ENCODE measurements at regions not wholly inside any gene's neighbourhood (a gene's known extent, or its start where the extent isn't known, plus 50 kb on each side); places are given as distances from the start of the nearest gene placed in this dataset.

GRCh38 chr4:181168011-181168805, 1075.0 kb upstream of the TENM3 start:
- Mint-ChIP-seq H3K4me1 (no peaks in the 10 kb centered on the region), H3K27me3 (no peaks in the 10 kb centered on the region), H3K4me3 (no peak overlapping the region), H3K36me3 (no peaks in the 10 kb centered on the region), H3K27ac (no peak overlapping the region), H3K9me3 (peaks cover 0 to 4% (median 2%) of the 10 kb centered on the region in 7 donors)
- Histone ChIP-seq H3K9me3 (ENCODE audit: control insufficient read depth in 2 of 2, low read length in 2 of 2) (no peaks in the 10 kb centered on the region), H3K36me3 (ENCODE audit: control insufficient read depth, insufficient read depth, low read length) (no peaks in the 10 kb centered on the region), H3K27me3 (ENCODE audit: control insufficient read depth, insufficient read depth, low read length) (no peaks in the 10 kb centered on the region), H3K4me3 (ENCODE audit: low read depth, low read length) (no peak overlapping the region), H3K27ac (ENCODE audit: insufficient read depth, low read length, poor library complexity, severe bottlenecking) (no peak overlapping the region), H3K4me1 (ENCODE audit: control insufficient read depth, insufficient read depth, low read length, poor library complexity, severe bottlenecking) (no peaks in the 10 kb centered on the region)
- DNase-seq, result no peak
- no peak for ATAC-seq (ENCODE audit: low read depth in 2 of 2)

DNA sequence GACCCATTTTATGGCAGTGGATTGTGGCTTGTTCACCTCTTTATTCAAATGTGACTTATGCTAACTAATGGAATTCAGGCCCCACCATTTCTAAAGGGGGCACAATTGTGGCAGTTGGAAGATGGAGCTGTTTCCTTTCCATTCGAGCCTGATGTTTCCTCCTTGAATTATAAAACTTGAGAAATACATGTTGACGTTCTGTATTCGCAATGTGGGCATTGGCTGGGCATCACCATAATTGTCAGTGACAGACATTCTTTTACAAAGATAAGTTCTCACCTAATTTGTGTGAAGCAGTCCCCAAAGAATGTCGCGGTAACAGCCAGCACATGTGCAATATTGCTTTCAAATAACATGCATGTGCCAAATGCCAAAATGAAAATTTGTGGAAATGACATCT, 1070.2 kb upstream of the TENM3 start:
- no peak for DNase-seq
- Mint-ChIP-seq H3K4me1 (no peaks in the 10 kb centered on the region), H3K27ac (no peak overlapping the region), H3K9me3 (peaks cover 0 to 9% (median 2%) of the 10 kb centered on the region in 7 donors), H3K36me3 (no peaks in the 10 kb centered on the region), H3K27me3 (no peaks in the 10 kb centered on the region), H3K4me3 (no peak overlapping the region)
- no peaks in the 10 kb centered on the region for H3K9me3 ChIP-seq (ENCODE audit: control insufficient read depth in 2 of 2, low read length in 2 of 2)
- no peak overlapping the region for H3K27ac ChIP-seq (ENCODE audit: insufficient read depth, low read length, poor library complexity, severe bottlenecking)
- ATAC-seq (ENCODE audit: low read depth in 2 of 2), result no peak
- H3K27me3 ChIP-seq (ENCODE audit: control insufficient read depth, insufficient read depth, low read length), result no peaks in the 10 kb centered on the region
- no peaks in the 10 kb centered on the region for H3K36me3 ChIP-seq (ENCODE audit: control insufficient read depth, insufficient read depth, low read length)
- no peak overlapping the region for H3K4me3 ChIP-seq (ENCODE audit: low read depth, low read length)
- no peaks in the 10 kb centered on the region for H3K4me1 ChIP-seq (ENCODE audit: control insufficient read depth, insufficient read depth, low read length, poor library complexity, severe bottlenecking)

DNA sequence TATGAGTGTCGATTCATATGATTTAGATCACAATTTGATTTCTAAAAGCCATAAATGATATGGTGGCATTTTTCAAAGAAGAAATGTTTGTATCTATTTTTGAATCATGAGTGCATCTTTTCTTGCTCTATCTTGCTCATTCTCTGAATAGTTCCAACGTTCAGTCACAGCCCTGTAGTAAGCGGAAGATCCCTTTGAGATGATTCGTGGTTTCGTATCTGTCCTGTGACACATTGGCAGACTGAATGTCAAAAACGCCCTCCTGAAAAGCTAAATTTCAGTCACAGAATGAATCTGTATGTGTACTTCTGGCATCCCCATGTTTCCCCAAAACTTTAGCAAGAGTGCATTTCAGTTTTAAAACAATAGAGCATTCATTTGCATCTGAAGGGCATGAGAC, 1066.9 kb upstream of the TENM3 start:
- ATAC-seq (ENCODE audit: low read depth in 2 of 2), result no peak

DNA sequence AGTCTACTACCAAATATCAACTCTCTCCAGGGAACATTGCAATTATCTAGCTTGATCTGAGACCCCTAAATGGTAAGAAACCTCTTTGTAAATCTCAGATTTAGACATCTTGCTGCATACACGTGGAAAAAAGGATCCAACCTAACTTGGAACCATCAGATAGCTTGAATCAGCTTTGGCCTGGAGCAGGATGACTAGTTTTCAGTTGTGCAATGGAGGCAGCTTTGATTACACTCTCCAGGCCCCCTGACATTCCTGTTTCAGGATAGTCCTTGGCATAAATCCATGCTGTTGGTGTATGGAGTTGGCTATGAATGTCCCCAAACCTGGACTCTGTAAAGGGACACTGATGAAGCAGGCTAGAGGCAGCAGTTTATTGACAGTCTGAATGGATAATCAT, 1061.9 kb upstream of the TENM3 start:
- no peak overlapping the region for H3K4me3 Mint-ChIP-seq
- Histone ChIP-seq H3K27me3 (ENCODE audit: control insufficient read depth, insufficient read depth, low read length) (no peaks in the 10 kb centered on the region), H3K27ac (ENCODE audit: insufficient read depth, low read length, poor library complexity, severe bottlenecking) (no peak overlapping the region), H3K4me3 (ENCODE audit: low read depth, low read length) (no peak overlapping the region), H3K4me1 (ENCODE audit: control insufficient read depth, insufficient read depth, low read length, poor library complexity, severe bottlenecking) (no peaks in the 10 kb centered on the region), H3K9me3 (ENCODE audit: control insufficient read depth in 2 of 2, low read length in 2 of 2) (peaks cover 0 to 5% of the 10 kb centered on the region in 2 experiments), H3K36me3 (ENCODE audit: control insufficient read depth, insufficient read depth, low read length) (no peaks in the 10 kb centered on the region)
- H3K36me3 Mint-ChIP-seq, result no peaks in the 10 kb centered on the region
- DNase-seq (no peak), ATAC-seq (ENCODE audit: low read depth in 2 of 2) (no peak)
- no peak overlapping the region for H3K27ac Mint-ChIP-seq
- no peaks in the 10 kb centered on the region for H3K4me1 Mint-ChIP-seq
- peaks cover 0 to 14% (median 7%) of the 10 kb centered on the region in 7 donors for H3K9me3 Mint-ChIP-seq
- H3K27me3 Mint-ChIP-seq, result peaks cover 4% of the 10 kb centered on the region

More for the DNA sequence above, 1066.9 kb upstream of the TENM3 start:
- Mint-ChIP-seq H3K4me1 (no peaks in the 10 kb centered on the region), H3K27me3 (peaks cover 4% of the 10 kb centered on the region), H3K27ac (no peak overlapping the region), H3K4me3 (no peak overlapping the region), H3K36me3 (no peaks in the 10 kb centered on the region), H3K9me3 (peaks cover 0 to 9% (median 4%) of the 10 kb centered on the region in 7 donors)
- DNase-seq, result no peak
- Histone ChIP-seq H3K9me3 (ENCODE audit: control insufficient read depth in 2 of 2, low read length in 2 of 2) (no peaks in the 10 kb centered on the region), H3K27ac (ENCODE audit: insufficient read depth, low read length, poor library complexity, severe bottlenecking) (no peak overlapping the region), H3K27me3 (ENCODE audit: control insufficient read depth, insufficient read depth, low read length) (no peaks in the 10 kb centered on the region), H3K4me3 (ENCODE audit: low read depth, low read length) (no peak overlapping the region), H3K36me3 (ENCODE audit: control insufficient read depth, insufficient read depth, low read length) (no peaks in the 10 kb centered on the region), H3K4me1 (ENCODE audit: control insufficient read depth, insufficient read depth, low read length, poor library complexity, severe bottlenecking) (no peaks in the 10 kb centered on the region)

DNA sequence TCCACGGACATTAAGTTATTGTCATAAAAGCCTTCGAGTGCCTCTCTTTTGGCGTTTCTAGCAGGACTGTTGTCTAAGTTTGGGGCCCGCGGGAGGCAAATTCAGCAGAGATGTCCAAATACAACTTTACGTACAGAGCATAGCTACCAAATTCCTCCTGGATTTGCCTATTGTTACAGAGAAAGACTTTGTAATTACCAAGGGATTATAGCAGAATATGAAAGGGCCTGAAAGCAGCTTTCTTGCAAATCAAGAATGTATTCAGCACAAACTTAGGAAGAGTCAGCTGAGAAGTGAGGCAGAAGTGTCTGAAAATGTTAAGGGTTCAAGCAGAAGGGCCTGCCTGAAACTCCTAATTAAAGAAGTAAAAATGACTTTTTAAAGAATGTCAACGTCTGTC, 1053.5 kb upstream of the TENM3 start:
- no peak overlapping the region for H3K27ac ChIP-seq (ENCODE audit: insufficient read depth, low read length, poor library complexity, severe bottlenecking)
- no peak overlapping the region for H3K27ac Mint-ChIP-seq
- H3K27me3 Mint-ChIP-seq, result no peaks in the 10 kb centered on the region

DNA sequence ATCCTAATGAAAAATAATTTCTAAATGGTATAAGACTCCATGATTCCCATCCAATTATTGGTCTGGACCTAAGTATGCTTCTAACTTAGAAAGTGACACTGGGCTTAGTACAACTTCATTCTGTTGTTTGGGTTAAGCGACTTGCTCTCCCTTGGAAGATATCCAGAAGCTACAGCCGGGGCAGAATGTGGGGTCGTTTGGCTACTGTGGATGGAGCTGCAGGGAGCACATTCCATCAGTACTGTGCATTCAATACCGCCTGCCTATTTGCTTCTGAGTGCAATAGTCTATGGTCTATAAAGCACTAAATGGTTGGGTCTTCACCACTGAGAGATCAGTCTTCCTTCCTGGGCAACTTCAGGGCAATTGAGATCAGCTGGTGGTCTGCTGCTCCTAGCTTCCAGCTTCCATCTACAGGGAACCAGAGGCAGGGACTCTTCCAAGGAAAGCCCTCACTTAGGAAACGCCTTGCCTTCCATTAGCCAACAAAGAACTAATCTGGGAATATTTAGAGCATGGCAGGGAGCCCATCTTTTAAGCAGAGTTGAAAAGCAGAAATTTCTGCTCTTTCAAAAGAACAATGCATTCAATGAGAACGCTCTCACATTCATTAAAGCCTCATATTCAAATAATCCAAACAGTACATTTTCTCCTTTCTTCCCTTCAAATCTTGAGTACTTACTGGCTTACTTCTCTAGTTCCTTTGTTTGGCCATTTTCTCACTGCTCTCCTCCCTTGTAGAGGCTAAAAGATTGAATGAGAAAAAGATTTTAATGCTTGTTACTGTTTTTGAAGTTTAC, 1049.9 kb upstream of the TENM3 start:
- Histone ChIP-seq H3K4me3 (ENCODE audit: low read depth, low read length) (no peak overlapping the region), H3K27ac (ENCODE audit: insufficient read depth, low read length, poor library complexity, severe bottlenecking) (no peak overlapping the region), H3K36me3 (ENCODE audit: control insufficient read depth, insufficient read depth, low read length) (no peaks in the 10 kb centered on the region), H3K4me1 (ENCODE audit: control insufficient read depth, insufficient read depth, low read length, poor library complexity, severe bottlenecking) (no peaks in the 10 kb centered on the region), H3K9me3 (ENCODE audit: control insufficient read depth in 2 of 2, low read length in 2 of 2) (no peaks in the 10 kb centered on the region), H3K27me3 (ENCODE audit: control insufficient read depth, insufficient read depth, low read length) (no peaks in the 10 kb centered on the region)
- Mint-ChIP-seq H3K9me3 (peaks cover 0 to 5% (median 2%) of the 10 kb centered on the region in 7 donors), H3K27ac (no peak overlapping the region), H3K36me3 (no peaks in the 10 kb centered on the region), H3K4me1 (no peaks in the 10 kb centered on the region), H3K4me3 (no peak overlapping the region), H3K27me3 (no peaks in the 10 kb centered on the region)
- ATAC-seq (ENCODE audit: low read depth in 2 of 2) (no peak), DNase-seq (no peak)

More for the DNA sequence above, 1053.5 kb upstream of the TENM3 start:
- H3K4me1 ChIP-seq (ENCODE audit: control insufficient read depth, insufficient read depth, low read length, poor library complexity, severe bottlenecking), result no peaks in the 10 kb centered on the region
- no peak overlapping the region for H3K4me3 Mint-ChIP-seq
- H3K36me3 ChIP-seq (ENCODE audit: control insufficient read depth, insufficient read depth, low read length), result no peaks in the 10 kb centered on the region
- DNase-seq (no peak), ATAC-seq (ENCODE audit: low read depth in 2 of 2) (no peak)
- no peaks in the 10 kb centered on the region for H3K4me1 Mint-ChIP-seq
- no peaks in the 10 kb centered on the region for H3K36me3 Mint-ChIP-seq
- peaks cover 0 to 11% (median 4%) of the 10 kb centered on the region in 7 donors for H3K9me3 Mint-ChIP-seq
- H3K9me3 ChIP-seq (ENCODE audit: control insufficient read depth in 2 of 2, low read length in 2 of 2), result peaks cover 0 to 5% of the 10 kb centered on the region in 2 experiments
- no peaks in the 10 kb centered on the region for H3K27me3 ChIP-seq (ENCODE audit: control insufficient read depth, insufficient read depth, low read length)
- H3K4me3 ChIP-seq (ENCODE audit: low read depth, low read length), result no peak overlapping the region

DNA sequence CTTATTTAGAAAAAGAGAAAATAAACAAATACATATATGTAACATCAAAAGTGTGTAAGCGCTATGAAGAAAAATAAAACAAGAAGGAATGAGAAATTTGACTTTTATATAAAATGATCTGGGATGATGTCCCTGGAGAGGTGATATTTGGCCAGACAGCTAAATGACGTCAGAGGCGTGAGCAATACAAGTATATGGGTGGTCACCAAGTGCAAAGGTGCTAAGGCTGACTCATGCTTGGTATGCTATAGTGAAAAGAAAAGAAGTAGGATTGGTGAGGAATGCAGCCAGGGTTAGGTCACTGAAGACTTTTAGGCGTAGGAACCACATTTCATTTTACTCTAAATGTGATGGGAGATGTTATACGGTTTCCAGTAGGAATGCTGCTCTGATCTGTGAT, 1049.1 kb upstream of the TENM3 start:
- DNase-seq, result no peak
- Histone ChIP-seq H3K27me3 (ENCODE audit: control insufficient read depth, insufficient read depth, low read length) (no peaks in the 10 kb centered on the region), H3K4me3 (ENCODE audit: low read depth, low read length) (no peak overlapping the region), H3K36me3 (ENCODE audit: control insufficient read depth, insufficient read depth, low read length) (no peaks in the 10 kb centered on the region), H3K27ac (ENCODE audit: insufficient read depth, low read length, poor library complexity, severe bottlenecking) (no peak overlapping the region), H3K4me1 (ENCODE audit: control insufficient read depth, insufficient read depth, low read length, poor library complexity, severe bottlenecking) (no peaks in the 10 kb centered on the region), H3K9me3 (ENCODE audit: control insufficient read depth in 2 of 2, low read length in 2 of 2) (no peaks in the 10 kb centered on the region)
- H3K36me3 Mint-ChIP-seq, result no peaks in the 10 kb centered on the region
- H3K4me3 Mint-ChIP-seq, result no peak overlapping the region
- H3K4me1 Mint-ChIP-seq, result no peaks in the 10 kb centered on the region
- H3K9me3 Mint-ChIP-seq, result peaks cover 0 to 5% (median 4%) of the 10 kb centered on the region in 7 donors
- no peaks in the 10 kb centered on the region for H3K27me3 Mint-ChIP-seq
- ATAC-seq (ENCODE audit: low read depth in 2 of 2), result no peak
- no peak overlapping the region for H3K27ac Mint-ChIP-seq
